Suprapubic skin (tissue), 4 donors: ENCODE measurements at regions not wholly inside any gene's neighbourhood (a gene's known extent, or its start where the extent isn't known, plus 50 kb on each side); places are given as distances from the start of the nearest gene placed in this dataset.

Experiments used
- DNase-seq, 2 donors: peaks; one replicate each; pipeline ENCODE4 v3.0.0-alpha.2; 2019; ENCODE audit warnings: low spot score in 2 of 2
- H3K27ac ChIP-seq: fragments of 200-600 bp; sonication (generic); one replicate; pipeline ENCODE4 v1.5.1; 2019
- H3K27me3 ChIP-seq: fragments of 200-600 bp; sonication (generic); one replicate; pipeline ENCODE4 v1.5.1; 2019
- H3K36me3 ChIP-seq: fragments of 200-600 bp; sonication (generic); one replicate; pipeline ENCODE4 v1.5.1; 2019
- H3K4me1 ChIP-seq: fragments of 200-600 bp; sonication (generic); one replicate; pipeline ENCODE4 v1.5.1; 2019
- H3K4me3 ChIP-seq: fragments of 200-600 bp; sonication (generic); one replicate; pipeline ENCODE4 v1.5.1; 2019; ENCODE audit warnings: mild to moderate bottlenecking
- H3K9me3 ChIP-seq: fragments of 200-600 bp; sonication (generic); one replicate; pipeline ENCODE4 v1.5.1; 2019
- EP300 ChIP-seq: sonication (generic); formaldehyde crosslinking; IDR thresholded peaks from one replicate; pipeline ENCODE4 v1.6.1; 2017; ENCODE audit warnings: antibody characterized with exemption
- POLR2A ChIP-seq, 2 donors: fragments of 450-650 bp; IDR thresholded peaks; one replicate each; pipeline ENCODE4 v1.6.1; 2017; ENCODE audit warnings: antibody characterized with exemption in 2 of 2, mild to moderate bottlenecking in 2 of 2, moderate library complexity in 2 of 2
- POLR2AphosphoS5 ChIP-seq, 3 donors: sonication (generic); formaldehyde crosslinking; IDR thresholded peaks; one replicate each; pipeline ENCODE4 v1.6.1; 2017; ENCODE audit warnings: antibody characterized with exemption in 3 of 3
- WGBS: methylation state at CpG from one replicate; pipeline ENCODE4 v1.1.5; 2018; 5-methylcytosine and 5-hydroxymethylcytosine counted together
- TF ChIP-seq, protein P1 (sequence below), 2 donors: fragments of 200-600 bp in 1 of 2; fragments of 450-650 bp in 1 of 2; sonication (generic) in 1 of 2; IDR thresholded peaks; one replicate each; pipeline ENCODE4 v1.5.1; 2016 to 2019; ENCODE audit warnings: antibody characterized with exemption in 2 of 2, mild to moderate bottlenecking in 1 of 2, moderate library complexity in 1 of 2

DNA sequence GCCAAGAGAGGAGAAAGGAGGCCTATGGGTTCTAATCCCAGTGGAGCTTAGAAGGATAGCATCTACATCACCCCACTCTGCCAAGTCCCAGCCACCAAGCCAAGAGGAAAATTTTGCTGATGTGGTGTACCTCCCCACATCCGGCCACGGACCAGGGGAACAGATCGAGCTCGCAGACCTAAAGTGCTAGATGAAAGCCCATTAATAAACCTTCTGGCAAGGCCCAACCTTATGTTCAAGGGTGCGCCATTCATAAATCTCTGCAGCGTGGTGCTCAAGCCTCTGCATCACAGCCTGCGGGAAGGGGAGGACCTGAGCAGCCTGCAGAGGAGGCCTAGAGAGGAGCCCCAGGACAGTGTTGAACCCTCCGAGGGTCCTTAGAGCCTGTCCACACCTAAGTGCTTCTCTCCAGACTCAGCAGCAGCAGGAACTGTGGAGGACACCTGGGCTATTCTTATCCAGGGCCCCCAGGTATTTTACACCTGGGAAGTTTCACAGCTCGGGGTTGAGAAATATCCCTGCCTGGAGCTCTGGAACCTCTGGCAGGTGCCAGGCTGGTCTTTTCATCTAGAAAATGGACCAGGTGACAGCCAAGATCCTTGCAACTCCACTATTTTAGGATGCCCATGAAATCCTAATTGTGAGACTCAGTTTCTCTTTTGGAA lies 68.0 kb downstream of the MRPL46 start:
- H3K4me3 ChIP-seq: no peak overlapping the region
- peaks cover 14% of the 10 kb centered on the region for H3K4me1 ChIP-seq
- DNase-seq: no peak
- H3K27me3 ChIP-seq: peaks cover 10% of the 10 kb centered on the region
- no peaks in the 10 kb centered on the region for H3K9me3 ChIP-seq
- WGBS: 95% methylated on average over 8 of the region's 9 CpGs
- H3K27ac ChIP-seq: no peak overlapping the region
- H3K36me3 ChIP-seq: no peaks in the 10 kb centered on the region
- TF ChIP-seq POLR2AphosphoS5 (IDR thresholded peaks at IDR 0.05) (no peak), EP300 (no peak), POLR2A (IDR thresholded peaks at IDR 0.05) (no peak)
- TF ChIP-seq, protein P1, sequence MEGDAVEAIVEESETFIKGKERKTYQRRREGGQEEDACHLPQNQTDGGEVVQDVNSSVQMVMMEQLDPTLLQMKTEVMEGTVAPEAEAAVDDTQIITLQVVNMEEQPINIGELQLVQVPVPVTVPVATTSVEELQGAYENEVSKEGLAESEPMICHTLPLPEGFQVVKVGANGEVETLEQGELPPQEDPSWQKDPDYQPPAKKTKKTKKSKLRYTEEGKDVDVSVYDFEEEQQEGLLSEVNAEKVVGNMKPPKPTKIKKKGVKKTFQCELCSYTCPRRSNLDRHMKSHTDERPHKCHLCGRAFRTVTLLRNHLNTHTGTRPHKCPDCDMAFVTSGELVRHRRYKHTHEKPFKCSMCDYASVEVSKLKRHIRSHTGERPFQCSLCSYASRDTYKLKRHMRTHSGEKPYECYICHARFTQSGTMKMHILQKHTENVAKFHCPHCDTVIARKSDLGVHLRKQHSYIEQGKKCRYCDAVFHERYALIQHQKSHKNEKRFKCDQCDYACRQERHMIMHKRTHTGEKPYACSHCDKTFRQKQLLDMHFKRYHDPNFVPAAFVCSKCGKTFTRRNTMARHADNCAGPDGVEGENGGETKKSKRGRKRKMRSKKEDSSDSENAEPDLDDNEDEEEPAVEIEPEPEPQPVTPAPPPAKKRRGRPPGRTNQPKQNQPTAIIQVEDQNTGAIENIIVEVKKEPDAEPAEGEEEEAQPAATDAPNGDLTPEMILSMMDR (IDR thresholded peaks at IDR 0.05): no peak

DNA sequence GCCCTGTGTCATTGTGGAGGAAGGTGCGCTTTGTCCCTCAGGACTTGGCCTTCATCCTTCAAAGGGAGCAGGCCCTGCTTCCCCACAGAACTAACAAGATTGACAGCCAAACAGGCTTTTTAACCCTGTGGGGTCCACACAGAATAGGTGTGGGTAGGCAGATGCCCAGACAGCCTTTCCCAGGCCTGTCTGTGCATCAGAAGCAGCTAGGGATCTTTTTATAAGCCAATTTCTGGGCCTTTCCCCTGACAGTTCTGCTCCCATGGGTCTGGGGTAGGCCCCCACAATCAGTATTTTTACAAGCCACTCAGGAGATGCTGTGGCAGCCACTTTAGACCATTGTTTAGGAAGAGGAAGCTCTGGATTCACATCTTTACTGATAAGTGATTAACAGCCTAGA lies 69.2 kb downstream of the MRPL46 start:
- WGBS: 100% methylated on average over 1 of the region's 1 CpG
- DNase-seq: no peak
- H3K4me3 ChIP-seq: no peak overlapping the region
- no peak for TF ChIP-seq POLR2AphosphoS5 (IDR thresholded peaks at IDR 0.05)
- TF ChIP-seq, protein P1 (IDR thresholded peaks at IDR 0.05): no peak
- TF ChIP-seq POLR2A (IDR thresholded peaks at IDR 0.05): no peak
- TF ChIP-seq EP300: no peak
- H3K9me3 ChIP-seq: no peaks in the 10 kb centered on the region
- H3K27ac ChIP-seq: no peak overlapping the region
- H3K36me3 ChIP-seq: no peaks in the 10 kb centered on the region
- H3K4me1 ChIP-seq: peaks cover 14% of the 10 kb centered on the region
- peaks cover 2% of the 10 kb centered on the region for H3K27me3 ChIP-seq

DNA sequence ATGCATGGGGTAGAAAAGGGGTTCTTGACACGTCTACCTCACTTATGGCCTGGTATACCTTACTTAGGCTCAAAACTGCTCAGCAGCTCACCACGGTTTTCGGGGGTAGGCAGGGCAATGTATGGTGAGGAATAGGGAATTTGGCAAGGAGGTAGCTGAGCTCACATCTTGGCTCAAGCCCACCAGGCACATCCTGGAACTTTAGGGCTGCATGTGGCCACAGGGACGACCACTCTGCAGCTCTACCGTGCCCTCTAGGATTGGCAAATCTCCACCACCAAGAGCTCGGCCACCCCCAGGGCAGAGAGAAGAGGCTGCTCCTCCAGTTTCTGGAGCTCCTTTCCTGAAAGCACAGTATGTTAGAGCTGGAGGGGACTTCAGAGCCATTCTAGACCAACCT lies 69.7 kb downstream of the MRPL46 start:
- Histone ChIP-seq H3K27me3 (peaks cover 2% of the 10 kb centered on the region), H3K27ac (no peak overlapping the region), H3K36me3 (no peaks in the 10 kb centered on the region), H3K4me1 (peaks cover 14% of the 10 kb centered on the region), H3K9me3 (no peaks in the 10 kb centered on the region), H3K4me3 (no peak overlapping the region)
- TF ChIP-seq POLR2A (IDR thresholded peaks at IDR 0.05) (no peak), EP300 (no peak), POLR2AphosphoS5 (IDR thresholded peaks at IDR 0.05) (no peak)
- TF ChIP-seq, protein P1 (IDR thresholded peaks at IDR 0.05): no peak
- 95% methylated on average over 3 of the region's 6 CpGs for WGBS
- DNase-seq: no peak

DNA sequence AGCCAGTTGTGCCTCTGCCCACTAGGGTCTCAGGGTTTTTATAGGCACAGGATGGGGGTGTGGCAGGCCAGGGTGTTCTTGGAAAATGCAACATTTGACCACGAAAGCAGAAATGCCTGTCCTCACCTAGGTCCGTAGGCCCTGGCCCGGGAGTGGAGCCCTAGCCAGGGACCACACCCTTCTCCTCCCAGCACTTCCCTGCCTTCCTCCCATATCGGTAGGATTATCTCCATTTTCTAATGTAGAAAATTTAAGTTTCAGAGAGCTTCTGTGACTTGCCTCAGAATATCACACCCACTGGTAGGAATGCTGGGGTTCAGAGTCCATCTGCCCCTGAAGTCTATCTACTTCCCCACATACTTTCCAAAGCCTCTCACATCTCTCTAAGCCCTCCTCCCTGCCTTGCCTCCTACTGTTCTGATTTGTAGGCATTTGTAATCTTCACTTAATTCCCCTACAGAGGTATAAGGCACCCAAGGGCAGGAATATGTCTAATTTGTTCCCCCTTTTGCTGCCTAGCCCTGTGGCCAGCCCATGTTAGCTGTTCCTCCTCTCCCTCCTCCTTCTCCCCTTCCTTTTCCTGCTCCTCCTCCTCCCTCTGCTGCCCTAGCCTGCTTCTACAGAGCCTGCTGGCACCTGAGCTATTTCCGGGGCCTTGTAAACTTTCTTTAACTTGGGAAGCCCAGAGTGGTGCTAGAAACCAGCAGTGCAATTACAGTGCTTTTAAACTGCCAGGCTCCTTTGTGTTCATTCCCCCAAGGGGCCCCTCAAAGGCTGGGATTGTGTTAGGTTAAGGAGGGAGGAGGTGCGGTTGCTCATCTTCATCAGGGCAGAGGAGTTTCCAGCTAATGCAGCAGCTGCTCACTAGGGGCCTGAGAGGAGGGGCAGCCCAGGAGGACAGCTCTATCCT lies 71.1 kb downstream of the MRPL46 start:
- Histone ChIP-seq H3K36me3 (no peaks in the 10 kb centered on the region), H3K27ac (no peak overlapping the region), H3K4me3 (no peak overlapping the region), H3K4me1 (peaks cover under 1% of the 10 kb centered on the region), H3K27me3 (peaks cover 2% of the 10 kb centered on the region), H3K9me3 (no peaks in the 10 kb centered on the region)
- DNase-seq: no peak
- WGBS: 55% methylated on average over 6 of the region's 6 CpGs
- TF ChIP-seq EP300 (no peak), POLR2A (IDR thresholded peaks at IDR 0.05) (no peak), POLR2AphosphoS5 (IDR thresholded peaks at IDR 0.05) (no peak)

DNA sequence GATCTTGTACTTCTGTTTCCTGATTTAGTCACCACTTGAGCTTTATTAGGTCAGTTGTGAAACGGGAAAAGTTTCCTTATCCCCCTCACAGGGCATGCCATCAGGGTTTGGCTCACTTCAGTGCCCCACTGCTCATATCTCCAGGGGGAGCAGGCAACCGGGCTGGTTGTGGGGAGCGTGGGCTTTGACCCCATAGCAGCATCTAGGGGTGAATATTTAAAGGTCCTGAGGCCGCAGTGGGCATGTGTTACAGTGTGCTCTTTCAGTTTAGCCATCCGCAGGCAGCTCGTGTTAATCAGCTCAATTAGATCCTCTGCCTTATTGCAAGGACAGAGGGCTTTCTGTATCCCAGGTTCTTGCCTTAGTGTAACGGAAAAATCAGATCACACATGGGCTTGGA lies 71.9 kb downstream of the MRPL46 start:
- TF ChIP-seq POLR2AphosphoS5 (IDR thresholded peaks at IDR 0.05) (no peak), POLR2A (IDR thresholded peaks at IDR 0.05) (no peak), EP300 (no peak)
- TF ChIP-seq, protein P1 (IDR thresholded peaks at IDR 0.05): no peak
- 79% methylated on average over 7 of the region's 7 CpGs for WGBS
- peaks cover 2% of the 10 kb centered on the region for H3K27me3 ChIP-seq
- no peaks in the 10 kb centered on the region for H3K4me1 ChIP-seq
- no peak overlapping the region for H3K27ac ChIP-seq
- no peaks in the 10 kb centered on the region for H3K36me3 ChIP-seq
- no peaks in the 10 kb centered on the region for H3K9me3 ChIP-seq
- DNase-seq: no peak
- H3K4me3 ChIP-seq: no peak overlapping the region
